Endothelial cell of umbilical vein (primary cell): ENCODE measurements at regions not wholly inside any gene's neighbourhood (a gene's known extent, or its start where the extent isn't known, plus 50 kb on each side); places are given as distances from the start of the nearest gene placed in this dataset.
"Not testable (repeated sequence)": the region's sequence is repeated elsewhere in the genome, so short reads cannot be mapped to it uniquely, and the experiment has no call there.

ENCODE experiments used
- BruUV-seq: library from RNA; stranded (reverse); fragments of 400-500 nt; replicated peaks from 2 replicates; lab custom pipeline; 2021; lab: Mats Ljungman, UMichigan
- CTCF ChIA-PET: fragments of 300-600, 350-600 bp; sonication (Branson Sonifier 250); formaldehyde crosslinking; loops from one replicate; lab custom pipeline; 2021; ENCODE audit warnings: antibody characterized with exemption, inconsistent platforms; lab: Charles Lee
- POLR2A ChIA-PET: fragments of 300-600, 350-600 bp; sonication (Branson Sonifier 250); formaldehyde crosslinking; loops from one replicate; lab custom pipeline; 2021; ENCODE audit warnings: antibody characterized with exemption, inconsistent platforms; lab: Charles Lee
- DNase-seq: peaks from one replicate; pipeline ENCODE4 v3.0.0-alpha.2; 2011; ENCODE audit warnings: low read depth, low spot score
- FAIRE-seq: peaks from 2 replicates; lab custom pipeline; 2011; peaks lifted over from hg19 to GRCh38; lab: Jason Lieb, UNC
- H2AFZ ChIP-seq: 2 replicates; pipeline ENCODE4 v1.6.0; 2012; ENCODE audit warnings: low read depth, low read length, control low read depth, inconsistent platforms
- H3K27ac ChIP-seq: 2 replicates; pipeline ENCODE4 v1.5.1; 2011; ENCODE audit warnings: low read depth, mild to moderate bottlenecking, control low read depth, low read length, moderate library complexity; ENCODE audit not compliant: insufficient read depth
- H3K27me3 ChIP-seq, 2 experiments: 2 replicates each; pipeline versions ENCODE4 v1.6.0 to v1.6.1; 2011; ENCODE audit warnings: low read length in 2 of 2, mixed read lengths in 1 of 2; ENCODE audit not compliant: control insufficient read depth in 2 of 2, insufficient read depth in 2 of 2
- H3K36me3 ChIP-seq, 2 experiments: 2 replicates in 1 of 2; 3 replicates in 1 of 2; pipeline ENCODE4 v1.5.1; 2011; ENCODE audit warnings: low read length in 2 of 2, mild to moderate bottlenecking in 1 of 2, moderate library complexity in 1 of 2; ENCODE audit not compliant: control insufficient read depth in 2 of 2, insufficient read depth in 2 of 2; ENCODE audit errors: extremely low read depth in 1 of 2
- H3K4me1 ChIP-seq: 3 replicates; pipeline ENCODE4 v1.5.1; 2011; ENCODE audit warnings: mild to moderate bottlenecking, low read length; ENCODE audit not compliant: control insufficient read depth, insufficient read depth; ENCODE audit errors: extremely low read depth
- H3K4me2 ChIP-seq: 2 replicates; pipeline ENCODE4 v1.6.1; 2011; ENCODE audit warnings: low read length, control low read depth, mixed read lengths; ENCODE audit not compliant: insufficient read depth
- H3K4me3 ChIP-seq, 3 experiments: fragments of 200-600 bp in 1 of 3; sonication (generic), shearing (Covaris generic) in 1 of 3; replicated peaks in 1 of 3; 2 replicates each; pipeline ENCODE4 v1.5.1; 2011 to 2016; ENCODE audit warnings: control low read depth in 3 of 3, low read length in 3 of 3, mild to moderate bottlenecking in 2 of 3, inconsistent platforms in 1 of 3, low read depth in 1 of 3, moderate library complexity in 1 of 3; ENCODE audit not compliant: insufficient read depth in 1 of 3
- H3K79me2 ChIP-seq: 2 replicates; pipeline ENCODE4 v1.6.0; 2012; ENCODE audit warnings: low read length, inconsistent platforms; ENCODE audit not compliant: control insufficient read depth, insufficient read depth
- H3K9ac ChIP-seq: replicated peaks from 2 replicates; pipeline ENCODE3; 2011; ENCODE audit warnings: low read length, control low read depth; ENCODE audit not compliant: insufficient read depth; ENCODE audit errors: extremely low read depth
- H3K9me1 ChIP-seq: replicated peaks from 3 replicates; pipeline ENCODE4 v1.6.0; 2011; ENCODE audit warnings: mild to moderate bottlenecking, low read length; ENCODE audit not compliant: control insufficient read depth, insufficient read depth; ENCODE audit errors: extremely low read depth
- H3K9me3 ChIP-seq: replicated peaks from 2 replicates; pipeline ENCODE4 v1.5.1; 2012; ENCODE audit warnings: low read length, inconsistent platforms; ENCODE audit not compliant: control insufficient read depth, insufficient read depth
- H4K20me1 ChIP-seq: replicated peaks from 2 replicates; pipeline ENCODE3; 2011; ENCODE audit warnings: mild to moderate bottlenecking, low read length; ENCODE audit not compliant: control insufficient read depth, insufficient read depth; ENCODE audit errors: extremely low read depth
- dilution Hi-C: fragments of 300-500 bp; cut with MboI; formaldehyde crosslinking; loops from one replicate; pipeline ENCODE4 v1.15.0; 2019; ENCODE audit warnings: low sequenced_read_pairs; ENCODE audit not compliant: extremely low pct_ligation_motif_present
- intact Hi-C: fragments of 100-400 bp; cut with micrococcal nuclease; formaldehyde crosslinking; loops from one replicate; pipeline ENCODE4 v1.10.0; 2022

GRCh38 chr9:66803619-66804018 is 96.9 kb upstream of the ZNF658 start:
- H3K36me3 ChIP-seq, BruUV-seq, H3K9me3 ChIP-seq, DNase-seq, dilution Hi-C loops, intact Hi-C loops, POLR2A ChIA-PET, H3K4me3 ChIP-seq, H4K20me1 ChIP-seq, H3K9ac ChIP-seq, H3K27me3 ChIP-seq, CTCF ChIA-PET, H3K4me2 ChIP-seq, H3K79me2 ChIP-seq, H3K9me1 ChIP-seq, H3K27ac ChIP-seq, H3K4me1 ChIP-seq, FAIRE-seq: not testable (repeated sequence)
- peak overlapping the region; percentile 37 for H2AFZ ChIP-seq

- dilution Hi-C loops, H3K9me3 ChIP-seq, H3K79me2 ChIP-seq, BruUV-seq, intact Hi-C loops, H3K4me3 ChIP-seq, H2AFZ ChIP-seq, POLR2A ChIA-PET, DNase-seq, H4K20me1 ChIP-seq, FAIRE-seq, H3K4me1 ChIP-seq, H3K9me1 ChIP-seq, H3K27ac ChIP-seq, H3K4me2 ChIP-seq, CTCF ChIA-PET, H3K9ac ChIP-seq, H3K27me3 ChIP-seq, H3K36me3 ChIP-seq: not testable (repeated sequence)
These were observed 90.3 kb upstream of the ZNF658 start for GRCh38 chr9:66810247-66810646.

GRCh38 chr9:66812367-66812766 is 88.2 kb upstream of the ZNF658 start:
- H3K79me2 ChIP-seq, H3K9me3 ChIP-seq, H3K4me3 ChIP-seq, H3K9ac ChIP-seq, FAIRE-seq, H3K27me3 ChIP-seq, intact Hi-C loops, CTCF ChIA-PET, H3K9me1 ChIP-seq, dilution Hi-C loops, H4K20me1 ChIP-seq, H2AFZ ChIP-seq, H3K36me3 ChIP-seq, H3K27ac ChIP-seq, DNase-seq, H3K4me1 ChIP-seq, H3K4me2 ChIP-seq, POLR2A ChIA-PET, BruUV-seq: not testable (repeated sequence)

GRCh38 chr9:66812967-66813366 is 87.6 kb upstream of the ZNF658 start:
- BruUV-seq, intact Hi-C loops, DNase-seq: not testable (repeated sequence)

More at GRCh38 chr9:66812967-66813366, 87.6 kb upstream of the ZNF658 start:
- H3K4me1 ChIP-seq, H3K36me3 ChIP-seq, dilution Hi-C loops, H3K9me1 ChIP-seq, CTCF ChIA-PET, H3K4me2 ChIP-seq, POLR2A ChIA-PET, H3K79me2 ChIP-seq, H3K9me3 ChIP-seq, FAIRE-seq, H3K27me3 ChIP-seq, H3K27ac ChIP-seq, H4K20me1 ChIP-seq, H2AFZ ChIP-seq, H3K4me3 ChIP-seq, H3K9ac ChIP-seq: not testable (repeated sequence)
